Epithelial cell of esophagus (primary cell): ENCODE measurements at regions not wholly inside any gene's neighbourhood (a gene's known extent, or its start where the extent isn't known, plus 50 kb on each side); places are given as distances from the start of the nearest gene placed in this dataset.

Source experiments
- DNase-seq: peaks from one replicate; pipeline ENCODE4 v3.0.0; 2010; ENCODE audit warnings: low read depth
- H3K4me3 ChIP-seq: 2 replicates; pipeline ENCODE4 v1.5.1; 2011; ENCODE audit warnings: mild to moderate bottlenecking, low read length, control low read depth
- TF ChIP-seq, protein P1 (sequence below): IDR thresholded peaks from 2 replicates; pipeline ENCODE4 v1.5.1; 2011; ENCODE audit warnings: low read depth, mild to moderate bottlenecking, low read length, control low read depth, inconsistent platforms; ENCODE audit not compliant: insufficient read depth; ENCODE audit errors: missing control alignments

DNA sequence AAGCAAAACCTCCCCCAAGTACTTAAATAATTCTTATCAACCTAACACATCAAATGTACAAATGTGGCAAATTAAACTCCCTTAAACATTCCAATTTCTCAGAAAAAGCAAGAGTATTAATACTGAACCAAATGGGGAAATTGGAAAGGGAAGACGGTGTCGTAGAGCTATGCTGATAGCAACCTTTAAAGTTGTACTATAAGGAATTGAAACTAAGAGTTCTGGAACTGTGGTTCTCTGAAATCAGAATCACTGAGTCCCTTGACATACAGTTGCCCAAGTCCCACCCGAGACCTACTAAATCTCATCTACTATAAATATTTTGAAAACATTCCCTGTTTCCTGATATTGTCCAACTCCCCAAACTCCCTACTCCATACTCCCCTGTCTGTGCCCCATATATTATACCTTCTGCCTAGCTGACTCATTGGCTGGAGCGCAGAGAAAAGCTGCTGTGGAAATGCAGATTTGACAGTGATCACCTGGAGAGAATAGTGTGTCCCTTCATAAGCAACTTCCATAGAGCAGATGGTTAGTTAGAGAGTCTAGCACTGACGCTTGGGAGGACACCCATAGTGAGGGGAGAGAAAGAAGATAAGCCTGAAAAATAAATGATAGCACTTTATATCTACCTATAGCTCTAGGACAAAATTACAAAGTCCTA, 51.4 kb upstream of the ITM2B start:
- TF ChIP-seq, protein P1, sequence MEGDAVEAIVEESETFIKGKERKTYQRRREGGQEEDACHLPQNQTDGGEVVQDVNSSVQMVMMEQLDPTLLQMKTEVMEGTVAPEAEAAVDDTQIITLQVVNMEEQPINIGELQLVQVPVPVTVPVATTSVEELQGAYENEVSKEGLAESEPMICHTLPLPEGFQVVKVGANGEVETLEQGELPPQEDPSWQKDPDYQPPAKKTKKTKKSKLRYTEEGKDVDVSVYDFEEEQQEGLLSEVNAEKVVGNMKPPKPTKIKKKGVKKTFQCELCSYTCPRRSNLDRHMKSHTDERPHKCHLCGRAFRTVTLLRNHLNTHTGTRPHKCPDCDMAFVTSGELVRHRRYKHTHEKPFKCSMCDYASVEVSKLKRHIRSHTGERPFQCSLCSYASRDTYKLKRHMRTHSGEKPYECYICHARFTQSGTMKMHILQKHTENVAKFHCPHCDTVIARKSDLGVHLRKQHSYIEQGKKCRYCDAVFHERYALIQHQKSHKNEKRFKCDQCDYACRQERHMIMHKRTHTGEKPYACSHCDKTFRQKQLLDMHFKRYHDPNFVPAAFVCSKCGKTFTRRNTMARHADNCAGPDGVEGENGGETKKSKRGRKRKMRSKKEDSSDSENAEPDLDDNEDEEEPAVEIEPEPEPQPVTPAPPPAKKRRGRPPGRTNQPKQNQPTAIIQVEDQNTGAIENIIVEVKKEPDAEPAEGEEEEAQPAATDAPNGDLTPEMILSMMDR: no peak
- DNase-seq: no peak
- no peak overlapping the region for H3K4me3 ChIP-seq

DNA sequence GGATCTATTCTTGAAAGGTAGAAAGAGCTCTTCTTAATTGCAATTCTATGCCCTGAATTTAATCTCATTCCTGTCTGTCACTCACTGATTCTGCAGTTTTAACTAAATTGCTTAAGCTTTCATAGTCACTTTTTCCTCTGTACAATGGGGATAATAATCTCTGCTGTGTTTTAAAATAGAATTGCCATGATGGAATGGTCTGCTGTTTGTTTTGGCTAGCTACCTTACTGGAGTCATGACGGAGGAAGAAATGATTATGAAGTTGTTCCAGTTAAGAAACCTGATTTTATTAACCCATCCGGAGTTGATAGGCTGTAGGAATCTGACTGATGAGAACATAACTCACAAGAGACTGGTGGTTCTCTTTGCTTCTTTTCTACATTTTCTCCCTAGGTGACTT, 54.9 kb upstream of the ITM2B start:
- TF ChIP-seq, protein P1: no peak
- no peak overlapping the region for H3K4me3 ChIP-seq
- no peak for DNase-seq

DNA sequence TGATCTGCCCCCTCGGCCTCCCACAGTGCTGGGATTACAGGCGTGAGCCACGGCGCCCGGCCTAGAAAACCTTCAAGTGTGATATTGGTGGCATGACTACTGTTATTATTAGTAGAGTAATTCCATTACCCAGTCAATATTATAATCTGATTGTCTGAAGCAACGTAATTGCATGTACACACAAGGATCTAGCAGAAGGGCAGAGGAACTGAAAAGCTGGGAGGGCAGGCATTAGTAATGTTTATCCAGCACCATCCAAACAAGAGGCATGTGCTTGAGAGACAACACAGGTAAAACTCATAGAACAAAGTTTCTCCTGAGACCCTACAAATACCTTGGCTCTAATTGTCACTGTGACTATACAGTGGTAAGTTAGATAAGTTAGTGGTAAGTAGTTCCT, 56.2 kb upstream of the ITM2B start:
- DNase-seq: no peak
- TF ChIP-seq, protein P1: no peak
- no peak overlapping the region for H3K4me3 ChIP-seq

DNA sequence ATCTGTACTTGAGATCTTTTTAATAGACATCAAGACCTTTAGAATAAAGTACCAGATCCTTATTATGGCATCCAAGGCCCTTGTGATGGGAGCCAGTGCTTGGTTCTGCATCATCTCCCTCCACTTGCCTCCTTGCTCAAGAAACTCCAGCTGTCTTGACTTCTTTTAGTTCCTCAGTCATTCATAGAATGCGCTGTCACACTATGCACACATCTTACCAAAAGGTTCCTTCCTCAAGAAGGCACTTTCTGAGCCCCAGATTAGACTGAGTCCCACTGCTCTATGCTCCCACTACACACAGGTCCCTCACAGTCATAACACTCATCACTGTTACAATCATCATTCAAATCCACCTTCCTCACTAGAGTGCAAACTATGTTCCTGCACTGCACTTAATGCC, 57.8 kb upstream of the ITM2B start:
- DNase-seq: no peak
- TF ChIP-seq, protein P1: no peak
- H3K4me3 ChIP-seq: no peak overlapping the region

DNA sequence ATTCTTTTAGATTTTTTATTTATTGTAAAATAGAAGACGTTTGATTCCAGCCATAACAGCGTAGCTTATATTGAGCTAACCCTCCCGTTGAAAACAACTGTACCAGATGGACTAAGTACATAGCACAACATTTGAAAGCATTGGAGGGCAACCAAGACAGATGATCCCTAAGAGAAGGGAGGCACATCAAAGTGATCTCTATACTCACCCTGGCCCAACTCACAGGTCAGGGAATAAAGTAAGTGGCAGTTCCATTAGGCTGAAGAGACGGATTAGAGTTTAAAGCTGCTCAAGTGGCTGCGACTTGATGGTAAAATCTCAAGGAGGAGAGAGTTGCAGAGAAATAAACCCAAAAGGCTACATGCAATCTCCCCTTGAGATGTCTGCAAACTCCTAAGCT, 65.1 kb upstream of the ITM2B start:
- no peak overlapping the region for H3K4me3 ChIP-seq
- no peak for DNase-seq
- TF ChIP-seq, protein P1: no peak

DNA sequence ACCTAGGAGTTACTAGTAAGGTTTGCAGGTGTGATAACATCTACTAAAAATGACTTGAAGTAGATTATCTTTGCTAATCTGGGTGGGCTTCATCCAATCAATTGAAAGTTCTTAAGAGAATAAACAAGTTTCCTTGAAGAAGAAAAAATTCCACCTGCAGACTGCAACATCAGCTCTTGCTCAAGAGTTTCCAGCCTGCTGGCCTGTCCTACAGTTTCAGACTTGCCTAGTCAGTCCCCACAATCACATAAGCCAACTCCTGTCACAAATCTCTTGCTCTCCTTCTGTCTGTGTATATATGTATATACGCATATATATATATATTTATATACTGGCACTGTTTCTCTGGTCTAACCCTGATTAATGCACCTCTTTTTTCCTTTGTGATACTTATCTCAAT, 67.3 kb upstream of the ITM2B start:
- TF ChIP-seq, protein P1: no peak
- DNase-seq: peak; percentile 70
- no peak overlapping the region for H3K4me3 ChIP-seq

DNA sequence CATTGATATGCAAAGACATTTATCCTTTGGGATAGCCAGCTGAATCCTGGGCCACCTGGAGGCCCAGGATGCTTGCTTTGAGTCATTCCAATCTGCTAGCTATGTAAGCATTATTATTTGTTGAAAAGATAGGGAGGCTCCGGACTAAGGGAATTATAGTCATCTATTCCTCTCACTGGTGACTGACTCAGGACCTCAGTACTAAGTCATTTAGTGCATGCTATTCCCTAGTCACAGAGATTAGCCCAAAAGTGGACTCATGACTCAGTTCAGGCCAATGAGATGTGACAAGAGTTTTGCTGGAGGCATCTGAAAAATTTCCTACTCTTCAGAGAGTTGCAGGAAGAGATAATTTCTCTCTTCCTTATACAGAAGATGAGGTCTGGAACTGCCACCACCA, 67.9 kb upstream of the ITM2B start:
- TF ChIP-seq, protein P1: no peak
- peak; percentile 49 for DNase-seq
- H3K4me3 ChIP-seq: no peak overlapping the region
